HepG2 (cell line): ENCODE measurements at regions not wholly inside any gene's neighbourhood (a gene's known extent, or its start where the extent isn't known, plus 50 kb on each side); places are given as distances from the start of the nearest gene placed in this dataset.

Experiments used
- ATAC-seq: fragments of 200-7000 bp; cut with Tn5 transposase; 3 replicates; pipeline ENCODE4 v1.9.1; 2020; ENCODE audit warnings: mild to moderate bottlenecking, moderate library complexity
- BruUV-seq: library from RNA; stranded (reverse); fragments of 400-500 nt; replicated peaks from 2 replicates; lab custom pipeline; 2021; lab: Mats Ljungman, UMichigan
- CTCF ChIA-PET: fragments of 300-600 bp; formaldehyde crosslinking; extraction: SDS; loops from one replicate; lab custom pipeline; 2021; ENCODE audit warnings: low total read pairs, inconsistent platforms, low intra/inter-chr PET ratio; lab: Yijun Ruan, JAX
- POLR2A ChIA-PET: fragments of 350-600 bp; sonication (Branson Sonifier 250); formaldehyde crosslinking; loops from one replicate; lab custom pipeline; 2020; ENCODE audit warnings: antibody characterized with exemption, inconsistent platforms; lab: Yijun Ruan, JAX
- DNase-seq: peaks from one replicate; pipeline ENCODE4 v3.0.0-alpha.2; 2015; ENCODE audit warnings: low spot score
- FAIRE-seq: peaks from 3 replicates; lab custom pipeline; 2011; peaks lifted over from hg19 to GRCh38; lab: Jason Lieb, UNC
- H2AFZ ChIP-seq: one replicate; pipeline ENCODE4 v1.6.1; 2011; ENCODE audit warnings: low read length, inconsistent platforms
- H3K27ac ChIP-seq: fragments of 300-600 bp; 3 replicates; pipeline ENCODE4 v1.8.0; 2011; ENCODE audit warnings: mixed run types, mild to moderate bottlenecking, mixed read lengths, low read length, inconsistent platforms; ENCODE audit not compliant: insufficient read depth; ENCODE audit errors: extremely low read length
- H3K27me3 ChIP-seq, 2 experiments: fragments of 200-600 bp in 1 of 2; 2 replicates in 1 of 2; 3 replicates in 1 of 2; pipeline versions ENCODE4 v1.6.0 to v1.8.0; 2011; ENCODE audit warnings: low read length in 2 of 2, mild to moderate bottlenecking in 2 of 2, moderate library complexity in 2 of 2, inconsistent platforms in 1 of 2; ENCODE audit not compliant: insufficient read depth in 2 of 2, control insufficient read depth in 1 of 2
- H3K36me3 ChIP-seq, 2 experiments: fragments of 200-600 bp in 1 of 2; replicated peaks in 1 of 2; 2 replicates in 1 of 2; 3 replicates in 1 of 2; pipeline versions ENCODE4 v1.5.1 to v1.8.0; 2011; ENCODE audit warnings: low read length in 2 of 2, inconsistent platforms in 1 of 2; ENCODE audit not compliant: insufficient read depth in 2 of 2, control insufficient read depth in 1 of 2
- H3K4me1 ChIP-seq: 2 replicates; pipeline ENCODE4 v1.5.1; 2012; ENCODE audit warnings: low read length, inconsistent platforms; ENCODE audit not compliant: insufficient read depth
- H3K4me2 ChIP-seq: 2 replicates; pipeline ENCODE4 v1.6.0; 2011; ENCODE audit warnings: low read depth, low read length, inconsistent platforms
- H3K4me3 ChIP-seq, 3 experiments: fragments of 200-600 bp in 1 of 3; sonication (generic), shearing (Covaris generic) in 1 of 3; replicated peaks in 1 of 3; 2 replicates each; pipeline ENCODE4 v1.5.1; 2011 to 2016; ENCODE audit warnings: low read length in 3 of 3, inconsistent platforms in 2 of 3, low read depth in 2 of 3, mild to moderate bottlenecking in 2 of 3, control low read depth in 1 of 3, mixed read lengths in 1 of 3; ENCODE audit not compliant: insufficient read depth in 1 of 3
- H3K79me2 ChIP-seq: one replicate; pipeline ENCODE4 v1.6.1; 2011; ENCODE audit warnings: low read length, inconsistent platforms; ENCODE audit not compliant: insufficient read depth
- H3K9ac ChIP-seq: 2 replicates; pipeline ENCODE4 v1.6.0; 2011; ENCODE audit warnings: mild to moderate bottlenecking, low read depth, low read length, inconsistent platforms; ENCODE audit not compliant: insufficient read depth
- H3K9me3 ChIP-seq: 2 replicates; pipeline ENCODE4 v1.5.1; 2012; ENCODE audit warnings: mild to moderate bottlenecking, low read length
- H4K20me1 ChIP-seq: 2 replicates; pipeline ENCODE4 v1.6.0; 2011; ENCODE audit warnings: inconsistent platforms, mild to moderate bottlenecking, low read length, moderate library complexity; ENCODE audit not compliant: insufficient read depth
- ARNT2 ChIP-seq: sonication (generic); formaldehyde crosslinking; IDR thresholded peaks from 2 replicates; pipeline ENCODE4 v1.8.0; 2022; ENCODE audit warnings: mild to moderate bottlenecking, low read depth, missing genetic modification reagents, moderate library complexity
- CREB1 ChIP-seq, 2 experiments: fragments of 450-650 bp in 1 of 2; IDR thresholded peaks; 2 replicates each; pipeline ENCODE4 v1.6.1; 2016 to 2017; ENCODE audit warnings: control low read depth in 1 of 2, mild to moderate bottlenecking in 1 of 2, missing compliant biosample characterization in 1 of 2, missing genetic modification characterization in 1 of 2
- FOSL2 ChIP-seq: sonication (generic); formaldehyde crosslinking; IDR thresholded peaks from 2 replicates; pipeline ENCODE4 v1.4.0; 2020; ENCODE audit warnings: missing genetic modification reagents
- HNRNPL ChIP-seq: fragments of 200-400 bp; formaldehyde crosslinking; IDR thresholded peaks from 2 replicates; pipeline ENCODE4 v1.6.1; 2017; ENCODE audit warnings: mild to moderate bottlenecking, low read depth, low read length
- JUNB ChIP-seq: sonication (generic); formaldehyde crosslinking; IDR thresholded peaks from 2 replicates; pipeline ENCODE4 v1.8.0; 2022; ENCODE audit warnings: missing genetic modification reagents, mild to moderate bottlenecking, borderline replicate concordance
- NFIB ChIP-seq: sonication (generic); formaldehyde crosslinking; IDR thresholded peaks from 2 replicates; pipeline ENCODE4 v1.9.0; 2021; ENCODE audit warnings: missing genetic modification reagents, mild to moderate bottlenecking, borderline replicate concordance
- RNF2 ChIP-seq: fragments of 450-650 bp; conservative IDR thresholded peaks from 2 replicates; pipeline ENCODE4 v1.6.1; 2016; ENCODE audit warnings: low read depth
- ZNF383 ChIP-seq: sonication (generic); formaldehyde crosslinking; IDR thresholded peaks from 2 replicates; pipeline ENCODE4 v1.4.0; 2020; ENCODE audit warnings: missing genetic modification reagents, mild to moderate bottlenecking, borderline replicate concordance
- ZNF574 ChIP-seq: sonication (generic); formaldehyde crosslinking; IDR thresholded peaks from 2 replicates; pipeline ENCODE4 v1.4.0; 2020; ENCODE audit warnings: missing genetic modification reagents
- ZNF644 ChIP-seq: IDR thresholded peaks from 2 replicates; pipeline ENCODE4 v1.6.1; 2016; ENCODE audit warnings: low read depth
- ZNF713 ChIP-seq: sonication (generic); formaldehyde crosslinking; IDR thresholded peaks from 2 replicates; pipeline ENCODE4 v1.4.0; 2020; ENCODE audit warnings: mild to moderate bottlenecking, missing genetic modification reagents
- ZNF740 ChIP-seq: sonication (generic); formaldehyde crosslinking; IDR thresholded peaks from 2 replicates; pipeline ENCODE4 v1.4.0; 2020; ENCODE audit warnings: missing genetic modification reagents
- WGBS: methylation state at CpG from one replicate; pipeline ENCODE4 v1.1.6; 2017; ENCODE audit warnings: low lambda C conversion rate; 5-methylcytosine and 5-hydroxymethylcytosine counted together
- in situ Hi-C: cut with HindIII; loops from 2 replicates; pipeline ENCODE4 v1.10.0; 2017; ENCODE audit warnings: low pct_unique_long_range_greater_than_20kb; ENCODE audit not compliant: extremely low pct_ligation_motif_present
- intact Hi-C: fragments of 100-400 bp; cut with micrococcal nuclease; formaldehyde crosslinking; loops from one replicate; pipeline ENCODE4 v1.10.0; 2022; ENCODE audit not compliant: unreplicated experiment
- TF ChIP-seq, protein P1 (sequence below): sonication (generic); formaldehyde crosslinking; IDR thresholded peaks from 2 replicates; pipeline ENCODE4 v1.8.1; 2022; ENCODE audit warnings: mild to moderate bottlenecking, missing genetic modification reagents
- TF ChIP-seq, protein P2 (sequence below): IDR thresholded peaks from 2 replicates; pipeline ENCODE4 v1.6.1; 2016; ENCODE audit warnings: low read depth

- BruUV-seq: no TSS peak
- ATAC-seq (peak; percentile 69), FAIRE-seq (no peak), DNase-seq (peak; percentile 12)
- Histone ChIP-seq H3K27ac (no peak overlapping the region), H4K20me1 (no peaks in the 10 kb centered on the region), H2AFZ (no peak overlapping the region), H3K27me3 (no peaks in the 10 kb centered on the region; a peak in 1 of 5 replicates), H3K9ac (no peak overlapping the region), H3K4me3 (no peak overlapping the region), H3K4me2 (no peak overlapping the region), H3K9me3 (no peaks in the 10 kb centered on the region), H3K36me3 (no peaks in the 10 kb centered on the region), H3K79me2 (no peaks in the 10 kb centered on the region), H3K4me1 (peaks cover 8% of the 10 kb centered on the region; the same call in 1 of the 2 replicates)
- TF ChIP-seq JUNB (no peak), FOSL2 (peak; percentile 75), CREB1 (IDR thresholded peaks at IDR 0.05) (0 out of 2 replicates have a peak, but pooled peaks have one; percentile 17), CREB1 (CRISPR knock-in tag; IDR thresholded peaks at IDR 0.05) (no peak)
- 4% methylated on average over 4 of the region's 4 CpGs for WGBS
- ChIA-PET CTCF (no interaction called here), POLR2A (no interaction called here)
- in situ Hi-C loops: no loop called here
- intact Hi-C loops: no loop called here
These were observed 79.9 kb downstream of the GTPBP8 start for GRCh38 chr3:113070681-113071113.

- no peaks in the 10 kb centered on the region for H3K27me3 ChIP-seq
- H3K9me3 ChIP-seq: no peaks in the 10 kb centered on the region
- no peaks in the 10 kb centered on the region for H3K79me2 ChIP-seq
- BruUV-seq: no TSS peak
- H3K9ac ChIP-seq: no peak overlapping the region
- ChIA-PET POLR2A (no interaction called here), CTCF (no interaction called here)
- no peak overlapping the region for H3K27ac ChIP-seq
- no peak overlapping the region for H3K4me3 ChIP-seq
- intact Hi-C loops (no loop called here), in situ Hi-C loops (no loop called here)
- no peaks in the 10 kb centered on the region for H4K20me1 ChIP-seq
- no peak for TF ChIP-seq RNF2
- no peak for TF ChIP-seq ZNF644
- TF ChIP-seq, protein P1, sequence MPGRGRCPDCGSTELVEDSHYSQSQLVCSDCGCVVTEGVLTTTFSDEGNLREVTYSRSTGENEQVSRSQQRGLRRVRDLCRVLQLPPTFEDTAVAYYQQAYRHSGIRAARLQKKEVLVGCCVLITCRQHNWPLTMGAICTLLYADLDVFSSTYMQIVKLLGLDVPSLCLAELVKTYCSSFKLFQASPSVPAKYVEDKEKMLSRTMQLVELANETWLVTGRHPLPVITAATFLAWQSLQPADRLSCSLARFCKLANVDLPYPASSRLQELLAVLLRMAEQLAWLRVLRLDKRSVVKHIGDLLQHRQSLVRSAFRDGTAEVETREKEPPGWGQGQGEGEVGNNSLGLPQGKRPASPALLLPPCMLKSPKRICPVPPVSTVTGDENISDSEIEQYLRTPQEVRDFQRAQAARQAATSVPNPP: no peak
- TF ChIP-seq ARNT2 (CRISPR knock-in tag): no peak
- TF ChIP-seq NFIB (CRISPR knock-in tag): no peak
- TF ChIP-seq FOSL2: no peak
- no peak for TF ChIP-seq ZNF383 (CRISPR knock-in tag)
- no peak for TF ChIP-seq HNRNPL
- TF ChIP-seq ZNF740 (CRISPR knock-in tag): no peak
- no peak for TF ChIP-seq ZNF713 (CRISPR knock-in tag)
- TF ChIP-seq, protein P2, sequence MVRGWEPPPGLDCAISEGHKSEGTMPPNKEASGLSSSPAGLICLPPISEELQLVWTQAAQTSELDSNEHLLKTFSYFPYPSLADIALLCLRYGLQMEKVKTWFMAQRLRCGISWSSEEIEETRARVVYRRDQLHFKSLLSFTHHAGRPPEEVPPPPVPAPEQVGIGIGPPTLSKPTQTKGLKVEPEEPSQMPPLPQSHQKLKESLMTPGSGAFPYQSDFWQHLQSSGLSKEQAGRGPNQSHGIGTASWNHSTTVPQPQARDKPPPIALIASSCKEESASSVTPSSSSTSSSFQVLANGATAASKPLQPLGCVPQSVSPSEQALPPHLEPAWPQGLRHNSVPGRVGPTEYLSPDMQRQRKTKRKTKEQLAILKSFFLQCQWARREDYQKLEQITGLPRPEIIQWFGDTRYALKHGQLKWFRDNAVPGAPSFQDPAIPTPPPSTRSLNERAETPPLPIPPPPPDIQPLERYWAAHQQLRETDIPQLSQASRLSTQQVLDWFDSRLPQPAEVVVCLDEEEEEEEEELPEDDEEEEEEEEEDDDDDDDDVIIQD: no peak
- no peak for TF ChIP-seq ZNF574
- no peak overlapping the region for H3K4me2 ChIP-seq
- DNase-seq: no peak
- H3K4me1 ChIP-seq: peaks cover 6% of the 10 kb centered on the region; the same call in 1 of the 2 replicates
- no peaks in the 10 kb centered on the region for H3K36me3 ChIP-seq
- FAIRE-seq: no peak
- 35% methylated on average over 4 of the region's 4 CpGs for WGBS
- ATAC-seq: no peak
- no peak overlapping the region for H2AFZ ChIP-seq
These were observed 84.8 kb downstream of the GTPBP8 start for GRCh38 chr3:113075588-113075987.
